ENCODE measurements at regions not wholly inside any gene's neighbourhood (a gene's known extent, or its start where the extent isn't known, plus 50 kb on each side); places are given as distances from the start of the nearest gene placed in this dataset.

GRCh38 chr12:67482751-67483661, 165.5 kb upstream of the DYRK2 start:
- TF ChIP-seq, protein P1, sequence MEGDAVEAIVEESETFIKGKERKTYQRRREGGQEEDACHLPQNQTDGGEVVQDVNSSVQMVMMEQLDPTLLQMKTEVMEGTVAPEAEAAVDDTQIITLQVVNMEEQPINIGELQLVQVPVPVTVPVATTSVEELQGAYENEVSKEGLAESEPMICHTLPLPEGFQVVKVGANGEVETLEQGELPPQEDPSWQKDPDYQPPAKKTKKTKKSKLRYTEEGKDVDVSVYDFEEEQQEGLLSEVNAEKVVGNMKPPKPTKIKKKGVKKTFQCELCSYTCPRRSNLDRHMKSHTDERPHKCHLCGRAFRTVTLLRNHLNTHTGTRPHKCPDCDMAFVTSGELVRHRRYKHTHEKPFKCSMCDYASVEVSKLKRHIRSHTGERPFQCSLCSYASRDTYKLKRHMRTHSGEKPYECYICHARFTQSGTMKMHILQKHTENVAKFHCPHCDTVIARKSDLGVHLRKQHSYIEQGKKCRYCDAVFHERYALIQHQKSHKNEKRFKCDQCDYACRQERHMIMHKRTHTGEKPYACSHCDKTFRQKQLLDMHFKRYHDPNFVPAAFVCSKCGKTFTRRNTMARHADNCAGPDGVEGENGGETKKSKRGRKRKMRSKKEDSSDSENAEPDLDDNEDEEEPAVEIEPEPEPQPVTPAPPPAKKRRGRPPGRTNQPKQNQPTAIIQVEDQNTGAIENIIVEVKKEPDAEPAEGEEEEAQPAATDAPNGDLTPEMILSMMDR (IDR thresholded peaks at IDR 0.05): no peak
- TF ChIP-seq ZFX (IDR thresholded peaks at IDR 0.05; ENCODE audit: borderline replicate concordance): no peak

Data from 22Rv1 (cell line).